SK-N-MC (cell line): ENCODE measurements at regions not wholly inside any gene's neighbourhood (a gene's known extent, or its start where the extent isn't known, plus 50 kb on each side); places are given as distances from the start of the nearest gene placed in this dataset.

Source experiments
- DNase-seq: peaks from one replicate; pipeline ENCODE4 v3.0.0-alpha.2; 2011; ENCODE audit warnings: low read depth, low spot score
- H3K27ac ChIP-seq: fragments of 200-600 bp; sonication (generic); 2 replicates; pipeline ENCODE4 v1.5.1; 2016; ENCODE audit warnings: mixed run types
- H3K36me3 ChIP-seq: fragments of 200-600 bp; sonication (generic); 2 replicates; pipeline ENCODE4 v1.6.1; 2017; ENCODE audit warnings: antibody characterized with exemption, low read length, mixed read lengths; ENCODE audit not compliant: insufficient read depth
- H3K4me3 ChIP-seq: fragments of 200-600 bp; sonication (generic); 2 replicates; pipeline ENCODE4 v1.5.1; 2016
- H3K9ac ChIP-seq: fragments of 200-600 bp; sonication (generic); 2 replicates; pipeline ENCODE4 v1.8.0; 2017; ENCODE audit warnings: mixed run types, mixed read lengths; ENCODE audit not compliant: insufficient read length
- H3K9me3 ChIP-seq: fragments of 200-600 bp; sonication (generic); 2 replicates; pipeline ENCODE4 v1.6.1; 2017; ENCODE audit warnings: low read depth, mild to moderate bottlenecking, antibody characterized with exemption, low read length, moderate library complexity, mixed read lengths
- EZH2 ChIP-seq: fragments of 200-600 bp; sonication (generic); IDR thresholded peaks from one replicate; pipeline ENCODE4 v1.6.1; 2017; ENCODE audit warnings: antibody characterized with exemption
- FOXP2 ChIP-seq: optimal IDR thresholded peaks from 2 replicates; pipeline ENCODE3; 2011; ENCODE audit warnings: mild to moderate bottlenecking, moderate library complexity; ENCODE audit not compliant: insufficient read depth; ENCODE audit errors: extremely low read length, control extremely low read depth
- POLR2AphosphoS5 ChIP-seq: IDR thresholded peaks from 2 replicates; pipeline ENCODE4 v1.6.1; 2012; ENCODE audit warnings: mild to moderate bottlenecking, low read depth, low read length, borderline replicate concordance

DNA sequence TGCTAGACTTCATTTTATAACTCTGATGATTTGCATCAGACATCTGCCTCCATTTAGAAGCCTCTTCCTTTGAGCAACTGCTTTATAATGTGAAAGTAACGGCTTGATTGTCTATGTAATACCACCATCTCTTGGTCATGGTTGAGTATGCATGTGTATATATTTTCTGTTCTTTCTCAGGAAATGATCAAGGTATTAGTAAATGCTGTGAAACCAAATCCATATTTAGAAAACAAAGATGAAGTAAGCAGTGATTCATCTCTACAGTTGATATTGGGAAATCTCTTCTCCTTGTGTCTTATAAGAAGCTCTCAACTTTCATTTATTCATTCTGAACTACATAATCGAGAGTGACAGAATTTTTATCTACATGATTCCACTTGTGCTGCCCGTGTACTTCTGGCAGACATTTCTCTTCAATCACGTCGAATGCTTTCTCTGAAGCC, 104.6 kb upstream of the ANO3 start:
- H3K9me3 ChIP-seq: no peaks in the 10 kb centered on the region
- DNase-seq: no peak
- TF ChIP-seq FOXP2 (no peak), POLR2AphosphoS5 (no peak), EZH2 (no peak)
- no peak overlapping the region for H3K9ac ChIP-seq
- H3K36me3 ChIP-seq: no peaks in the 10 kb centered on the region
- no peak overlapping the region for H3K4me3 ChIP-seq
- no peak overlapping the region for H3K27ac ChIP-seq

DNA sequence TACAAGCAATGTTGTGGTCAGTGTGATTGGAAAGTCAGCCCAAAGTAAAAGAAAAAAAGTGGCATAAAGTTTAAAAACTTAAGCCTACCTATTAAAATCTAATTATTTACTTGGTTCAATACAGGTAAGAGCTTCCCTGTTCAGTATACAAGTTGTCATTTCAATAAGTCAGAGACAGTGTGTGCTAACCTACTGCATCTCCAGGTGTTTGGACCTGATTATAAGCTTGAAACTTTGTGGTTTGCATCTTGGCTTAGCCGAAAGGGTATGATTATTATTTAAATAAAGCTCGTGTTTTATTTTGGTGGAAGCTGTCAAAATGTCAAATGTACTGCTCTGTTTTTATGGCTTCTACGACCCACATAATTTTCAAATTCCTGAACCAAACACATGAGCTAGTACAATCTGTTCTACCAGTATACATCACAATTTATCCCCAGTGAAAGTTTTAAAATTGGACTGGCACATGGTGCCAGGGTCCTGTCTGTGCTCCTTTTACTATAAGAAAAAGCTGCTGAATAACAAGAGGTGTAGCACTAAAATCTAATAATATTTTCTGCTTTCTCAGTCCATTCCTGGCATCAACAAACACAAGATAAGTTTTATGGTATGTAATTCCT, 103.9 kb upstream of the ANO3 start:
- Histone ChIP-seq H3K9me3 (no peaks in the 10 kb centered on the region), H3K9ac (no peak overlapping the region), H3K36me3 (no peaks in the 10 kb centered on the region), H3K4me3 (no peak overlapping the region), H3K27ac (no peak overlapping the region)
- no peak for DNase-seq
- no peak for TF ChIP-seq EZH2
- no peak for TF ChIP-seq POLR2AphosphoS5
- TF ChIP-seq FOXP2: no peak

DNA sequence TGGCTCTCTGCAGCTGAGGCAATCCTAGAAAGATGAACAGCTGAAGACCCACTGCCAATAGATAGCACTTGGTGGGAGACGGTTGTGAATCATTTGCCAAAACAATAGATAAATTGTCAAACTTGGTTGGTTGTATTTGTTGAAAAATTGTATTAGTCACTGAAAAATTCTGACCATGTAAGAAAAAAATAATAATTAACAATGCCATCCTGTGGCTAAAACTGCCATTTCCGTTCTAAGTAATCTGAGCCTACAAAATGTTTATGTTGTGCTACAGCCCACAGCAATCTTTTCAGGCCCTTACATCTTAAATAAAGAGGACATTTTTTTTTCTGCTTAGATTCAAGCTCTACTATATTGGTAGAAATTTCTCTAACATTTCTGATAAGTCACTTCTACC, 103.2 kb upstream of the ANO3 start:
- no peak for TF ChIP-seq FOXP2
- no peak for TF ChIP-seq EZH2
- no peak for TF ChIP-seq POLR2AphosphoS5
- no peak overlapping the region for H3K9ac ChIP-seq
- no peaks in the 10 kb centered on the region for H3K36me3 ChIP-seq
- no peaks in the 10 kb centered on the region for H3K9me3 ChIP-seq
- no peak overlapping the region for H3K4me3 ChIP-seq
- H3K27ac ChIP-seq: no peak overlapping the region
- no peak for DNase-seq

DNA sequence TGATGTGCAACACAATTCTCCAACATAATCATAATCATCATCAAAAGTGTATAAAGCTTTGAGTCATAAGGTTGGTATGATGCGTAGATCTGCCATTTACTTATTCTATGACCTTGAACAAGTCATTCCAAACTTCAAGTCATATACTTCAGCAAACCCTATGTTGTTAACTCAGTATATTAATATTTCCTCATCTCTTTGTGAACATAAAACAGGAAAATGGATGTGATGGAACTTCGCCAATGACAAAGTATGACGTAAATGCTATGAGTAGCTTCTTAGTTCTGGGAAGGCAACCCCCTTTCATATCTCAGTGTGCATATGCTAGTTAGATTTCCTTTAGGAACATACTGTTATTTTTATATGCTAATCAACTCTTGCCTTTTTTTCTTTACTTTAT, 102.7 kb upstream of the ANO3 start:
- no peak overlapping the region for H3K9ac ChIP-seq
- TF ChIP-seq EZH2 (no peak), POLR2AphosphoS5 (no peak), FOXP2 (no peak)
- no peak overlapping the region for H3K4me3 ChIP-seq
- H3K9me3 ChIP-seq: no peaks in the 10 kb centered on the region
- no peak for DNase-seq
- no peaks in the 10 kb centered on the region for H3K36me3 ChIP-seq
- no peak overlapping the region for H3K27ac ChIP-seq

DNA sequence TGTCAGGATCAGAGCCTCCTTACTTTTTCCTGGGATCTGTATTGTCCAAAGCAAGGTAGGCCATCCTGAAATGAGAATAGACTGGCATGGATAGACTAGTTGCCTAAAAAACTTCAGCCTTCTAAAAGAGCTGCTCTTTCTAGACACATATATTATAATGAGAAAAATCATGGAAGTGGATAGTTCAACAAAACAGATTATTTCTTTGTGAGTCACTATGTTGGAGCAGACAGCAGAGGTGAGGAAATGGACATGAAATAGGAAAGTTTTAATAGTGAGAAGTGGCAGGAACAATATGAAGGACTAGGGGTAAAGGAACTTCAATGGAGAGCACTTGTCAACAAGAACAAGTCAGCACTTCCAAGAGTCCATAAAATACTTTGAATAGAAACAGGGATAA, 101.9 kb upstream of the ANO3 start:
- no peaks in the 10 kb centered on the region for H3K9me3 ChIP-seq
- H3K27ac ChIP-seq: no peak overlapping the region
- H3K36me3 ChIP-seq: no peaks in the 10 kb centered on the region
- TF ChIP-seq EZH2: no peak
- no peak for TF ChIP-seq FOXP2
- TF ChIP-seq POLR2AphosphoS5: no peak
- DNase-seq: no peak
- no peak overlapping the region for H3K4me3 ChIP-seq
- no peak overlapping the region for H3K9ac ChIP-seq

DNA sequence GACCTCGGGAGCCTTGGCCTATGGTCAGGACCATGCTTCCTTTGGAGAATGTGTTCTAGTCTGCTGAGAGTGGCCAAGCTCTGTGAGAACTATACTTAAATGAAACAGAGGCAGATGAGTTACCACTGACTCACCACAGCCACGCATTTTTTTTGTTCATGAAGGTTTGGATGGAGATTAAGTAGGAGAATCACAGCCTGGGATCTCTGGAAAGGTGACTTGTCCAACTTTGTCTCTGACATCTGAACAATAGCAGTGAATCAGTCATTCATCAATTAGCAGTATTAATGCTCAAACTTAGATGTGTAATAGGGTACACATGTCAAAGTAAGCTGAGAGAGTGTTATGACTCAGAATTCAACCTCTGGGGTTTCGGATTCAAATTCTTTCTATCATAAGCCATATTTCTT, 100.7 kb upstream of the ANO3 start:
- Histone ChIP-seq H3K9ac (no peak overlapping the region), H3K9me3 (no peaks in the 10 kb centered on the region)
- TF ChIP-seq POLR2AphosphoS5: no peak
- no peak for TF ChIP-seq FOXP2
- no peak for TF ChIP-seq EZH2

DNA sequence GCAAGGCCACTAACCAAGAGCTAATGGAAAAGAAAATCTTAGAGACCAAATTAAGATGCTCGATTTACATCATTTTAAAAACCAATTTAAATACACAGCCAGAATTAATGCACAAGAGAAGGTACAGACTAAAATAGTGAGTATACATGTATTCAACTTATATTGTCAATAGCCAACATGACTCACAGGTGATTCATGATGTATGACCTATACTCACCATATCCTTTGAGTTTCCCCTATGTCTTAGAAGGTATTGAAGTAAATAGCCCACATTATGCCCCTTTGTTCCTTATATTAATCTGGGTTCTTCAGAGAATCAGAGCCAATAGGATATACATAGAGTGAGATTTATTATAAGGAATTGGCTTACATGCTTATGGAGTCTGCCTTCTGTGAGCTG, 97.5 kb upstream of the ANO3 start:
- H3K9ac ChIP-seq: no peak overlapping the region
- H3K9me3 ChIP-seq: no peaks in the 10 kb centered on the region
- TF ChIP-seq EZH2 (no peak), POLR2AphosphoS5 (no peak), FOXP2 (no peak)
- H3K4me3 ChIP-seq: no peak overlapping the region
- DNase-seq: no peak
- no peak overlapping the region for H3K27ac ChIP-seq
- H3K36me3 ChIP-seq: no peaks in the 10 kb centered on the region

More for the DNA sequence above, 100.7 kb upstream of the ANO3 start:
- H3K27ac ChIP-seq: no peak overlapping the region
- H3K36me3 ChIP-seq: no peaks in the 10 kb centered on the region
- DNase-seq: no peak
- H3K4me3 ChIP-seq: no peak overlapping the region

DNA sequence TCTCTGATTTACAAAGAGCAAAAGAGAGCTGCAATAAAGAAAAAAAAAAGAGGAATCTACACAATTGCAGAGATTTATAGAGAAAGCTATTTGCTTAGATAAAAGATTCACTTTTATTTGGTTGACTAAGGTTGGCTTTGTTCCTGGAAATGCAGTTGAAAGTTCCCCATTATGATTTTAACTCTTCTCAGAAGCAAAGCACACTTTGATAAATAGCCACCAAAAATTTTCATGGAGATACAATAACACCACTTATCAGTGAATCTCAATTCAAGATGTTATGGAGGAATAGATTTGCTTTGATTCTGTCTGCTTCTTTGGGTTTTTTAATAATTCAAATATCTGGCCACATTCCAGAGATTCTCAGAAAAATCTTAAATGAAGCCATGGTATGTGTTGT, 88.5 kb upstream of the ANO3 start:
- no peak overlapping the region for H3K4me3 ChIP-seq
- H3K27ac ChIP-seq: no peak overlapping the region

DNA sequence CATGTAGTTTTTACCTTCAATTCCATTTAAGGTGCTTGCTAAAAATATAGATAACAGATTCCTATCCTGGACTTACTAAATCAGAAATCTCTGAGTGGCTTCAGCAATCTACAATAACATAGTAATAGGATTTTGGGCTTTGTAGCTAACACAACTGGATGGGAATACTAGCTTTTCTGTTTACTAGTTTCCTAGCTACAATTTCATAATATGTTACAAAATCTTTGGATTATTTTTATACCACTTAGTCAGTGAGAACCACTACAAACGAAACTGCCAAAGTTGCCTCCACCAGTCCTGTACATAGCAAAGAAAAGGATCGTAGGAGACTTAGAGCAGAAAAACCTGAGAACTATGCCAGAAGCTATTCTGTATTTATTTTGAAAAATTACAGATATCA, 87.7 kb upstream of the ANO3 start:
- no peak overlapping the region for H3K9ac ChIP-seq
- no peaks in the 10 kb centered on the region for H3K9me3 ChIP-seq
- H3K4me3 ChIP-seq: no peak overlapping the region
- TF ChIP-seq EZH2 (no peak), FOXP2 (no peak), POLR2AphosphoS5 (no peak)
- H3K36me3 ChIP-seq: no peaks in the 10 kb centered on the region
- DNase-seq: no peak
- H3K27ac ChIP-seq: no peak overlapping the region

More for the DNA sequence above, 88.5 kb upstream of the ANO3 start:
- no peak for TF ChIP-seq POLR2AphosphoS5
- TF ChIP-seq EZH2: no peak
- no peaks in the 10 kb centered on the region for H3K36me3 ChIP-seq
- no peak for DNase-seq
- no peak overlapping the region for H3K9ac ChIP-seq
- H3K9me3 ChIP-seq: no peaks in the 10 kb centered on the region
